Breast epithelium (tissue), 4 donors: ENCODE measurements at regions not wholly inside any gene's neighbourhood (a gene's known extent, or its start where the extent isn't known, plus 50 kb on each side); places are given as distances from the start of the nearest gene placed in this dataset.

Source experiments
- DNase-seq, 2 donors: peaks; one replicate each; pipeline ENCODE4 v3.0.0-alpha.2; 2019; ENCODE audit warnings: low spot score in 2 of 2
- H3K27ac ChIP-seq, 2 donors: fragments of 200-600 bp; sonication (generic) in 1 of 2; one replicate each; pipeline ENCODE4 v1.5.1; 2016 to 2019; ENCODE audit warnings: mild to moderate bottlenecking in 1 of 2
- H3K27me3 ChIP-seq, 2 donors: fragments of 200-600 bp; sonication (generic) in 1 of 2; one replicate each; pipeline versions ENCODE4 v1.5.1 to v1.6.0; 2017 to 2019; ENCODE audit warnings: control low read depth in 1 of 2, mild to moderate bottlenecking in 1 of 2
- H3K36me3 ChIP-seq: fragments of 200-600 bp; one replicate; pipeline ENCODE4 v1.5.1; 2019
- H3K4me1 ChIP-seq, 2 donors: fragments of 200-600 bp; sonication (generic); one replicate each; pipeline ENCODE4 v1.5.1; 2016 to 2019; ENCODE audit warnings: control low read depth in 1 of 2
- H3K4me3 ChIP-seq, 3 donors: fragments of 200-600 bp; sonication (generic); 1 replicate in 2 of 3; 2 replicates in 1 of 3; pipeline ENCODE4 v1.5.1; 2016 to 2019; ENCODE audit warnings: mild to moderate bottlenecking in 3 of 3, moderate library complexity in 2 of 3
- H3K9me3 ChIP-seq, 2 donors: fragments of 200-600 bp; sonication (generic) in 1 of 2; one replicate each; pipeline ENCODE4 v1.5.1; 2016 to 2019; ENCODE audit warnings: control low read depth in 1 of 2
- CTCF ChIP-seq, 3 donors: fragments of 450-650 bp; IDR thresholded peaks; one replicate each; pipeline ENCODE4 v1.5.1; 2016 to 2017; ENCODE audit warnings: antibody characterized with exemption in 3 of 3, mild to moderate bottlenecking in 3 of 3, moderate library complexity in 3 of 3
- POLR2A ChIP-seq: fragments of 450-650 bp; IDR thresholded peaks from one replicate; pipeline ENCODE4 v1.6.1; 2016; ENCODE audit warnings: antibody characterized with exemption, mild to moderate bottlenecking, moderate library complexity
- POLR2AphosphoS5 ChIP-seq, 3 donors: sonication (generic); formaldehyde crosslinking; IDR thresholded peaks; one replicate each; pipeline ENCODE4 v1.6.1; 2017; ENCODE audit warnings: antibody characterized with exemption in 3 of 3
- intact Hi-C: fragments of 100-400 bp; cut with DNase I; formaldehyde crosslinking; loops from one replicate; pipeline ENCODE4 v1.15.1; 2023; ENCODE audit warnings: low total_unique reads

GRCh38 chr14:42469637-42470426, 863.2 kb downstream of the LRFN5 start:
- peak overlapping the region in 1 of 3 donors; percentile 43 for H3K4me3 ChIP-seq
- no peak overlapping the region for H3K27ac ChIP-seq
- H3K9me3 ChIP-seq = no peaks in the 10 kb centered on the region
- no peaks in the 10 kb centered on the region for H3K4me1 ChIP-seq
- no peaks in the 10 kb centered on the region for H3K27me3 ChIP-seq
- H3K36me3 ChIP-seq = no peaks in the 10 kb centered on the region
- TF ChIP-seq CTCF (IDR thresholded peaks at IDR 0.05) (no peak), POLR2A (no peak), POLR2AphosphoS5 (IDR thresholded peaks at IDR 0.05) (no peak)
- intact Hi-C loops = no loop called here
- no peak for DNase-seq

- no peak overlapping the region for H3K4me3 ChIP-seq
- no peak for DNase-seq
- no peaks in the 10 kb centered on the region for H3K4me1 ChIP-seq
- H3K27ac ChIP-seq = no peak overlapping the region
- intact Hi-C loops = no loop called here
- H3K27me3 ChIP-seq = no peaks in the 10 kb centered on the region
- no peaks in the 10 kb centered on the region for H3K9me3 ChIP-seq
- no peaks in the 10 kb centered on the region for H3K36me3 ChIP-seq
- TF ChIP-seq CTCF (IDR thresholded peaks at IDR 0.05) = no peak
- no peak for TF ChIP-seq POLR2A
- no peak for TF ChIP-seq POLR2AphosphoS5 (IDR thresholded peaks at IDR 0.05)
Observed at GRCh38 chr14:42460673-42461072, 854.0 kb downstream of the LRFN5 start.

GRCh38 chr14:42459171-42459685, 852.6 kb downstream of the LRFN5 start:
- no peak for TF ChIP-seq CTCF (IDR thresholded peaks at IDR 0.05)
- DNase-seq = no peak

GRCh38 chr14:42441615-42442014, 834.9 kb downstream of the LRFN5 start:
- H3K4me1 ChIP-seq = no peaks in the 10 kb centered on the region
- DNase-seq = no peak
- no peaks in the 10 kb centered on the region for H3K9me3 ChIP-seq
- no peak overlapping the region for H3K4me3 ChIP-seq
- no peak overlapping the region for H3K27ac ChIP-seq
- no peaks in the 10 kb centered on the region for H3K27me3 ChIP-seq
- no peak for TF ChIP-seq POLR2A
- no peak for TF ChIP-seq POLR2AphosphoS5 (IDR thresholded peaks at IDR 0.05)
- no peak for TF ChIP-seq CTCF (IDR thresholded peaks at IDR 0.05)
- intact Hi-C loops = no loop called here
- H3K36me3 ChIP-seq = no peaks in the 10 kb centered on the region

More at GRCh38 chr14:42459171-42459685, 852.6 kb downstream of the LRFN5 start:
- H3K4me1 ChIP-seq = no peaks in the 10 kb centered on the region
- no peaks in the 10 kb centered on the region for H3K9me3 ChIP-seq
- intact Hi-C loops = no loop called here
- no peaks in the 10 kb centered on the region for H3K27me3 ChIP-seq
- H3K4me3 ChIP-seq = no peak overlapping the region
- H3K36me3 ChIP-seq = no peaks in the 10 kb centered on the region
- no peak overlapping the region for H3K27ac ChIP-seq

- Histone ChIP-seq H3K4me3 (no peak overlapping the region), H3K9me3 (no peaks in the 10 kb centered on the region), H3K4me1 (no peaks in the 10 kb centered on the region), H3K36me3 (no peaks in the 10 kb centered on the region), H3K27ac (no peak overlapping the region), H3K27me3 (no peaks in the 10 kb centered on the region)
- TF ChIP-seq POLR2A (no peak), CTCF (IDR thresholded peaks at IDR 0.05) (no peak), POLR2AphosphoS5 (IDR thresholded peaks at IDR 0.05) (no peak)
- DNase-seq = no peak
- intact Hi-C loops = no loop called here
Observed at GRCh38 chr14:42437809-42438208, 831.1 kb downstream of the LRFN5 start.
